HG02943 (cell line): ENCODE measurements at regions not wholly inside any gene's neighbourhood (a gene's known extent, or its start where the extent isn't known, plus 50 kb on each side); places are given as distances from the start of the nearest gene placed in this dataset.

ENCODE experiments used
- ATAC-seq: cut with Tn5 transposase; IDR thresholded peaks from one replicate; pipeline ENCODE4 v1.9.1; 2021; ENCODE audit warnings: mild to moderate bottlenecking, low read depth, moderate library complexity; ENCODE audit not compliant: unreplicated experiment

- no peak for ATAC-seq
These were observed 752.2 kb upstream of the MARCKS start for GRCh38 chr6:113104951-113105350.

- no peak for ATAC-seq
These were observed 746.9 kb upstream of the MARCKS start for GRCh38 chr6:113110211-113110610.

GRCh38 chr6:113111550-113111949 lies 745.6 kb upstream of the MARCKS start:
- no peak for ATAC-seq

GRCh38 chr6:113112086-113112485 lies 745.1 kb upstream of the MARCKS start:
- ATAC-seq, result no peak

- ATAC-seq, result no peak
These were observed 741.9 kb upstream of the MARCKS start for GRCh38 chr6:113115196-113115595.

GRCh38 chr6:113120224-113120581 lies 736.9 kb upstream of the MARCKS start:
- no peak for ATAC-seq

- no peak for ATAC-seq
These were observed 736.4 kb upstream of the MARCKS start for GRCh38 chr6:113120582-113121285.

GRCh38 chr6:113121571-113121970 lies 735.6 kb upstream of the MARCKS start:
- ATAC-seq, result no peak

- ATAC-seq, result no peak
These were observed 735.1 kb upstream of the MARCKS start for GRCh38 chr6:113122060-113122459.

GRCh38 chr6:113125626-113126025 lies 731.5 kb upstream of the MARCKS start:
- ATAC-seq, result no peak

GRCh38 chr6:113127786-113128419 lies 729.2 kb upstream of the MARCKS start:
- no peak for ATAC-seq

GRCh38 chr6:113128661-113129060 lies 728.5 kb upstream of the MARCKS start:
- ATAC-seq, result no peak

- ATAC-seq, result no peak
These were observed 727.2 kb upstream of the MARCKS start for GRCh38 chr6:113129991-113130390.

GRCh38 chr6:113137426-113137825 lies 719.7 kb upstream of the MARCKS start:
- no peak for ATAC-seq

- ATAC-seq, result no peak
These were observed 716.4 kb upstream of the MARCKS start for GRCh38 chr6:113140721-113141120.

GRCh38 chr6:113141901-113142300 lies 715.2 kb upstream of the MARCKS start:
- no peak for ATAC-seq

- ATAC-seq, result no peak
These were observed 714.4 kb upstream of the MARCKS start for GRCh38 chr6:113142671-113143174.

- no peak for ATAC-seq
These were observed 713.9 kb upstream of the MARCKS start for GRCh38 chr6:113143206-113143605.

- no peak for ATAC-seq
These were observed 713.0 kb upstream of the MARCKS start for GRCh38 chr6:113144117-113144516.

GRCh38 chr6:113146878-113147277 lies 710.3 kb upstream of the MARCKS start:
- no peak for ATAC-seq

GRCh38 chr6:113147544-113147943 lies 709.6 kb upstream of the MARCKS start:
- no peak for ATAC-seq

GRCh38 chr6:113148566-113148965 lies 708.6 kb upstream of the MARCKS start:
- no peak for ATAC-seq
